GM13976 (cell line): ENCODE measurements at regions not wholly inside any gene's neighbourhood (a gene's known extent, or its start where the extent isn't known, plus 50 kb on each side); places are given as distances from the start of the nearest gene placed in this dataset.
"Not testable (repeated sequence)": the region's sequence is repeated elsewhere in the genome, so short reads cannot be mapped to it uniquely, and the experiment has no call there.

Source experiments
- DNase-seq: peaks from one replicate; pipeline ENCODE4 v3.0.0; 2012; ENCODE audit warnings: low spot score
- CTCF ChIP-seq: IDR thresholded peaks from 2 replicates; pipeline ENCODE4 v1.5.1; 2012; ENCODE audit warnings: borderline replicate concordance, mild to moderate bottlenecking; ENCODE audit not compliant: insufficient read depth; ENCODE audit errors: extremely low read depth, missing control alignments, control extremely low read depth
- in situ Hi-C: fragments of 300-500 bp; cut with MboI; formaldehyde crosslinking; loops from one replicate; pipeline ENCODE4 v1.12.0; 2022; ENCODE audit warnings: low sequenced_read_pairs, mixed read lengths, inconsistent platforms; ENCODE audit not compliant: unreplicated experiment

GRCh38 chr6:121890307-121890910, 455.0 kb downstream of the GJA1 start:
- in situ Hi-C loops: no loop called here
- TF ChIP-seq CTCF: no peak
- no peak for DNase-seq

- in situ Hi-C loops: not testable (repeated sequence)
Measured at GRCh38 chr6:121895731-121896130, 460.3 kb downstream of the GJA1 start.

GRCh38 chr6:121896363-121896762, 460.9 kb downstream of the GJA1 start:
- in situ Hi-C loops: no loop called here
- no peak for DNase-seq
- no peak for TF ChIP-seq CTCF

More at GRCh38 chr6:121895731-121896130, 460.3 kb downstream of the GJA1 start:
- not testable (repeated sequence) for DNase-seq

GRCh38 chr6:121896771-121897170, 461.3 kb downstream of the GJA1 start:
- in situ Hi-C loops: no loop called here
- DNase-seq: no peak
- no peak for TF ChIP-seq CTCF

- in situ Hi-C loops: no loop called here
- no peak for DNase-seq
- TF ChIP-seq CTCF: no peak
Measured at GRCh38 chr6:121897337-121897760, 461.9 kb downstream of the GJA1 start.

- DNase-seq: no peak
- in situ Hi-C loops: no loop called here
- TF ChIP-seq CTCF: no peak
Measured at GRCh38 chr6:121901432-121901831, 466.0 kb downstream of the GJA1 start.

GRCh38 chr6:121904559-121904958, 469.1 kb downstream of the GJA1 start:
- DNase-seq: no peak
- in situ Hi-C loops: no loop called here
- no peak for TF ChIP-seq CTCF
